ENCODE measurements at regions not wholly inside any gene's neighbourhood (a gene's known extent, or its start where the extent isn't known, plus 50 kb on each side); places are given as distances from the start of the nearest gene placed in this dataset.

DNA sequence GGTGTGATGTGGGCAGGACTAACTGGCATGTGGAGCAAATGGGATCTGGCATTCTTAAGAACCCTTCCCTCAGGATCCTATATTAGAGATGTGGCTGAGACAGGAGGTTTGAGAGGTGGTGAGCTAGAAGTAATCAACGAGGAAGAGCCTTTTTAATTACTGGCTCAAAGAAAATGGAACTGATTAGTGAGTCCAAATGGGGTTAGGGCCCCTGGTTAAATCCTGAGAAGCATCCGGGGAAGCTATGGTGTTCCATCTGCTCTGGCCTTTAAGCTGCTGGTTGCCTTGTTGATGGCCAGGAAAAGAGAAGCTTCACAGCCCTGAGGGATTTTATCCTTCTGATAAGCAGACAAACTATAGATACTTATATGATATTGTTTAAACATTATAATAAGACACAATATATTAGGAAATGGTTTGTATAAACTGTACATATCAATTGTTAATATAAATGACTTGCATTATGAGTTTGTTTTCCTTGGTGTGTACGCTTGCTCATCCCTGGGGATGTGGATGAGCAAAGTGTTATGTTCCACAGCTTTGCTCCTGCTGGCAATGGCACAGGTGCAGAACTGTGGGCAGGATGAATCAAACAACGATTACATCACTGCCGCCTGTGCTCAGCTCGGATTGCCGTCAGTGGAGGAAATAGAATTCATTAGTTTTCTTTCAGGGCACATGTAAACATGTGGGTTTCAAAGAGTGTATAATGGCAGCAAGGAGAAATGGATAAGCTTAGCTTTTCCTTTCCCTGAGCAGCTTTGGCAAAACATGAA, 328.6 kb upstream of the ARX start:
- POLR2A ChIA-PET = no interaction called here
- no peak overlapping the region for H3K27ac Mint-ChIP-seq

DNA sequence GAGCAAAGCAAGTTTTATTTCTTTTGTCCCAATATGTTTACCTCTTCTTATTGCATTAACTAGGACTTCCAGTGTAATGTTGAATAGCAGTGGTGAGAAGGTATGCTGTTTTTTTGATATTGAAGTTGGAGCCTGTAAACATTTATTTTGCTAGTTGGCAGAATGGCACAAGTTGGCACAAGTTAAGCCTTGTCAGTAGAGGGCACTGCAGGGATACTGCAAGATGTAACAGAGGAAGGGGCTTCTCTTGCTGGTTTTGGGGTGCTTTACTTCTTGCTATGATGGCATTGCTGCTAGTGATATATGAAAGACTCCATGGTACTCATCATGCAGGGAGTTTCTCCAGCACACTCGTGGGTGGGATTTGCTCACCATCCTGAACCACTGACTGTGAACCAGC, 327.3 kb upstream of the ARX start:
- no peaks in the 10 kb centered on the region for H3K27me3 ChIP-seq (ENCODE audit: insufficient read depth, low read length, poor library complexity, severe bottlenecking)
- no peaks in the 10 kb centered on the region for H3K36me3 Mint-ChIP-seq

More for the DNA sequence above, 328.6 kb upstream of the ARX start:
- Histone ChIP-seq H3K27ac (ENCODE audit: low read depth, low read length) (no peak overlapping the region), H3K27me3 (ENCODE audit: insufficient read depth, low read length, poor library complexity, severe bottlenecking) (no peaks in the 10 kb centered on the region), H3K9me3 (ENCODE audit: low read length) (no peaks in the 10 kb centered on the region), H3K4me3 (ENCODE audit: low read length) (no peak overlapping the region), H3K36me3 (ENCODE audit: insufficient read depth, low read length) (no peaks in the 10 kb centered on the region), H3K4me1 (ENCODE audit: insufficient read depth, low read length) (no peaks in the 10 kb centered on the region)
- H3K27me3 Mint-ChIP-seq = no peaks in the 10 kb centered on the region
- peaks cover 0 to 4% (median 0%) of the 10 kb centered on the region in 5 donors for H3K9me3 Mint-ChIP-seq
- no peaks in the 10 kb centered on the region for H3K4me1 Mint-ChIP-seq
- no peak overlapping the region for H3K4me3 Mint-ChIP-seq
- no peak for DNase-seq
- no peaks in the 10 kb centered on the region for H3K36me3 Mint-ChIP-seq
- CTCF ChIA-PET = no interaction called here

DNA sequence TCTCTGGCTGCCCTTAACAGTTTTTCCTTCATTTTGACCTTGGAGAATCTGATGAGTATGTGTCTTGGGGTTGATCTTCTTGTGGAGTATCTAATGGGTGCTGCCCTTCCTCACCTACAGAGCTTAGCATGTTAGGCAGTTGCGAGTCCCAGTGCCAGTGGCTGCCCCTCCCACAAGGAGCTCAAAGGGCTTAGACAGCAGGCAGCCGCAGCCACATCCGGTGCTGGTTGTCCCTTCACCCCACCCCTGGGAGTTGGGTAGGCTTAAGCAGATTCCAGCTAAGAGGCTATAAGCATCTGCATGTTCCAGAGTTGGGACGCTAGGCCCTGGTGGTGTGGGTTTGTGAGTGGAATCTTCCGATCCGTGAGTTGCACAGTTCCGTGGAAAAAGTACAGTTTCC, 322.1 kb upstream of the ARX start:
- POLR2A ChIA-PET = no interaction called here
- no peaks in the 10 kb centered on the region for H3K4me1 Mint-ChIP-seq
- Histone ChIP-seq H3K4me1 (ENCODE audit: insufficient read depth, low read length) (no peaks in the 10 kb centered on the region), H3K27ac (ENCODE audit: low read depth, low read length) (no peak overlapping the region), H3K36me3 (ENCODE audit: insufficient read depth, low read length) (no peaks in the 10 kb centered on the region), H3K9me3 (ENCODE audit: low read length) (no peaks in the 10 kb centered on the region), H3K4me3 (ENCODE audit: low read length) (no peak overlapping the region), H3K27me3 (ENCODE audit: insufficient read depth, low read length, poor library complexity, severe bottlenecking) (no peaks in the 10 kb centered on the region)
- CTCF ChIA-PET = no interaction called here
- H3K27me3 Mint-ChIP-seq = no peaks in the 10 kb centered on the region
- no peak for DNase-seq
- peaks cover 0 to 10% (median 4%) of the 10 kb centered on the region in 5 donors for H3K9me3 Mint-ChIP-seq
- H3K27ac Mint-ChIP-seq = no peak overlapping the region
- no peak overlapping the region for H3K4me3 Mint-ChIP-seq
- H3K36me3 Mint-ChIP-seq = no peaks in the 10 kb centered on the region

More for the DNA sequence above, 327.3 kb upstream of the ARX start:
- CTCF ChIA-PET = no interaction called here
- Mint-ChIP-seq H3K27ac (no peak overlapping the region), H3K27me3 (no peaks in the 10 kb centered on the region), H3K4me1 (no peaks in the 10 kb centered on the region), H3K9me3 (peaks cover 0 to 8% (median 2%) of the 10 kb centered on the region in 5 donors), H3K4me3 (no peak overlapping the region)
- no peaks in the 10 kb centered on the region for H3K9me3 ChIP-seq (ENCODE audit: low read length)
- DNase-seq = no peak
- H3K4me1 ChIP-seq (ENCODE audit: insufficient read depth, low read length) = no peaks in the 10 kb centered on the region
- H3K27ac ChIP-seq (ENCODE audit: low read depth, low read length) = no peak overlapping the region
- H3K36me3 ChIP-seq (ENCODE audit: insufficient read depth, low read length) = no peaks in the 10 kb centered on the region
- H3K4me3 ChIP-seq (ENCODE audit: low read length) = no peak overlapping the region
- POLR2A ChIA-PET = no interaction called here

DNA sequence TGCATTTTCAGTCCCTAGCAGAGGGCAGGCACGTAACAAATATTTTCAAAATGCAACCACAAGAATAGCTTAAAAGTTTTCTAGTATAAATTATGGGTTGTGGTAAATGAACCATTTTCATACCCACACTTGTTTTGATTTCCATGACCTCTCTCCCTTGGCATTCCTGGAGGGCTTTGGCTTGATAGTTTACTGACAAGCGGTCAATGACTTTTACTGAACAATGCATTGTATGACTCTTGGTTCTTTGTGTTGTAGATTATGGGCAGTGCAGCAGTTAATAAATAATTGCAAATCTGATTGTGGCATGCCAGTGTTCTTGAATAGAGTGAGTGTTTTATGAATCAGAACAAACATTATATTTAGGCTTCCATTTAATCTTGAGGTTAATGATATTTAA, 285.2 kb upstream of the ARX start:
- H3K4me1 Mint-ChIP-seq = no peaks in the 10 kb centered on the region
- no peaks in the 10 kb centered on the region for H3K36me3 ChIP-seq (ENCODE audit: insufficient read depth, low read length)
- H3K4me3 ChIP-seq (ENCODE audit: low read length) = no peak overlapping the region
- no peaks in the 10 kb centered on the region for H3K27me3 ChIP-seq (ENCODE audit: insufficient read depth, low read length, poor library complexity, severe bottlenecking)
- H3K4me3 Mint-ChIP-seq = no peak overlapping the region
- ChIA-PET POLR2A (no interaction called here), CTCF (no interaction called here)
- no peak for DNase-seq
- H3K27me3 Mint-ChIP-seq = no peaks in the 10 kb centered on the region
- no peaks in the 10 kb centered on the region for H3K4me1 ChIP-seq (ENCODE audit: insufficient read depth, low read length)
- no peaks in the 10 kb centered on the region for H3K36me3 Mint-ChIP-seq
- peaks cover 0 to 1% (median 0%) of the 10 kb centered on the region in 5 donors for H3K9me3 Mint-ChIP-seq
- H3K27ac Mint-ChIP-seq = no peak overlapping the region
- H3K9me3 ChIP-seq (ENCODE audit: low read length) = no peaks in the 10 kb centered on the region
- H3K27ac ChIP-seq (ENCODE audit: low read depth, low read length) = no peak overlapping the region

DNA sequence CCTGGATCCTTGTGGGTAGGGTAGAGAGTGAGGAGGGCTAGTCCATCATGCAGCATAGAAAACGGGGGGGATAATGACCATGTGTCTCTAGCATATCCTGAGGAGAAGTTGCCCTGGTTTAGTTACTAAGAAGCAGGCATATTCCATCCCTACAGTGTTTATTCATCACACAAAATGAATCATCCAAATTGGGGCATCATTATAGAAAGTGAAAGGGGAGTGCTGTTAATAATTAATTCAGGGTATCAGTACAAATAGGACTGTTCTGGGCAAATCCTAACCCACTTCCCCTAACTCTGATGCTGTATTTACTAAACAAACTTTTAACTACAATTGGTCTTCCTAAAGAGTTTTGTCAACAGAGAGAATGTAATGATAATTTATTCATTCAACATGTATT, 281.1 kb upstream of the ARX start:
- H3K9me3 Mint-ChIP-seq = peaks cover 0 to 5% (median 0%) of the 10 kb centered on the region in 5 donors
- CTCF ChIA-PET = no interaction called here
- H3K27me3 Mint-ChIP-seq = peaks cover 0 to 3% of the 10 kb centered on the region in 2 donors
- Histone ChIP-seq H3K4me3 (ENCODE audit: low read length) (no peak overlapping the region), H3K9me3 (ENCODE audit: low read length) (no peaks in the 10 kb centered on the region), H3K27me3 (ENCODE audit: insufficient read depth, low read length, poor library complexity, severe bottlenecking) (no peaks in the 10 kb centered on the region), H3K27ac (ENCODE audit: low read depth, low read length) (no peak overlapping the region), H3K4me1 (ENCODE audit: insufficient read depth, low read length) (no peaks in the 10 kb centered on the region), H3K36me3 (ENCODE audit: insufficient read depth, low read length) (no peaks in the 10 kb centered on the region)
- no peaks in the 10 kb centered on the region for H3K4me1 Mint-ChIP-seq
- H3K36me3 Mint-ChIP-seq = no peaks in the 10 kb centered on the region
- DNase-seq = no peak
- POLR2A ChIA-PET = no interaction called here
- no peak overlapping the region for H3K27ac Mint-ChIP-seq
- H3K4me3 Mint-ChIP-seq = no peak overlapping the region

DNA sequence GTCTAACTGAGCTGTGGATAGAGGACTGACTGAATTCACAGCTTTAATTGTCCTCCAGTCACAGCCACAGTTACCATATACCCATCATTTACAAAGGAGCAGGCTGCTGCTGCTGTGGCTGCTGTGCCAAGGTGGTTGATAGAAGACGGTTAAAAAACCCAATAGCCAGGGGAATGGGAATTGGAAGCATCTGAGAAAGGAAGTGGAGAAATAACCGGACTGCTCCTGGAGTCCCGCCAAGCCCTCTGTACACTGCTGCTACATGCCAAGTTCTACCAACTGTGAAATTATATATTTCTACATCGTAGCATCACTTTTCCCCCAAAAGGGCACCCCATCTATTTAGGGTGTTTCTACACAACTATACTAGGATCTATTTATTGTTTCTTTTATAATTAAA, 279.7 kb upstream of the ARX start:
- no peak overlapping the region for H3K4me3 ChIP-seq (ENCODE audit: low read length)
- no peaks in the 10 kb centered on the region for H3K36me3 ChIP-seq (ENCODE audit: insufficient read depth, low read length)
- ChIA-PET CTCF (no interaction called here), POLR2A (no interaction called here)
- H3K9me3 ChIP-seq (ENCODE audit: low read length) = no peaks in the 10 kb centered on the region
- peaks cover 0 to 3% of the 10 kb centered on the region in 2 donors for H3K27me3 Mint-ChIP-seq
- H3K4me3 Mint-ChIP-seq = no peak overlapping the region
- no peak overlapping the region for H3K27ac Mint-ChIP-seq
- H3K36me3 Mint-ChIP-seq = no peaks in the 10 kb centered on the region
- no peaks in the 10 kb centered on the region for H3K4me1 ChIP-seq (ENCODE audit: insufficient read depth, low read length)
- no peak overlapping the region for H3K27ac ChIP-seq (ENCODE audit: low read depth, low read length)
- no peak for DNase-seq
- no peaks in the 10 kb centered on the region for H3K4me1 Mint-ChIP-seq
- no peaks in the 10 kb centered on the region for H3K27me3 ChIP-seq (ENCODE audit: insufficient read depth, low read length, poor library complexity, severe bottlenecking)
- H3K9me3 Mint-ChIP-seq = peaks cover 0 to 3% (median 0%) of the 10 kb centered on the region in 5 donors

DNA sequence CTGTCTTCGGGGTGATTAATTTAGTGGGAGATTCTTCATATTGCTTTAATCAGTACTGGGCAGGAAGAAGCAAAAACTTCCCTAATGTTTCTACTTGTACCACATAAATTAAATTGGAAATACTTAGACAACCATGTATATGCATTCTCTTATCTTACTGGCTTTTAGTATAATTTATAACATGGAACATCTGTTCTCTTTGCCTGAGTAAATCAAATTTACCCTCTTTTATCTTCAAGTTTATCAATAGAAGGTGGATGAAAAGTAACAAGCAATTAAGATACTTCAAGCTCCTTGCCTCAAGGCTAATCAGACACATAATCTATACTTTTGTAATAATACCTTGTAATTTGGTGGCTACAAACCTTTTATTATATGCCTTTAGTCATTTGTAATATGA, 274.4 kb upstream of the ARX start:
- H3K27ac Mint-ChIP-seq = no peak overlapping the region
- POLR2A ChIA-PET = no interaction called here
- no peaks in the 10 kb centered on the region for H3K4me1 Mint-ChIP-seq

DNA sequence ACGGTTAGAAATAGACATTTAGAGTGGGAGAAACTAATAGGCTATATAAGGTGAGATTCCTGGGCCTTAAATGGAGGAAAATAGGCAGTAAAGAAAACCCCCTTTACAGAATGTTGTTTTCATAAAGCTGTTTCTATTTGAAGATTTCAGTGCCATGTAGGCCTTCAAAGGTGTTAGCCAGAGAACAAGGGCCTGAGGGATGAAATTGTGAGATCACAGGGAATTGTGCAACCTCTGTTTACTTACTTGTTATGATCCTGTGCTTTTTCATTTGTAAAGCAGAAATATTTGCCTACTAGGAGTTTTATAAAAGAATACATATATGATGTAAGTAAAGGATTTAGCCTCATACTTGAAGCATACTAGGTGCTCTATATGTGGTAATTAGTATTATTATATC, 272.9 kb upstream of the ARX start:
- POLR2A ChIA-PET = no interaction called here
- Histone ChIP-seq H3K27ac (ENCODE audit: low read depth, low read length) (no peak overlapping the region), H3K4me1 (ENCODE audit: insufficient read depth, low read length) (no peaks in the 10 kb centered on the region), H3K9me3 (ENCODE audit: low read length) (no peaks in the 10 kb centered on the region), H3K27me3 (ENCODE audit: insufficient read depth, low read length, poor library complexity, severe bottlenecking) (no peaks in the 10 kb centered on the region), H3K4me3 (ENCODE audit: low read length) (no peak overlapping the region), H3K36me3 (ENCODE audit: insufficient read depth, low read length) (no peaks in the 10 kb centered on the region)
- no peak for DNase-seq
- H3K9me3 Mint-ChIP-seq = peaks cover 0 to 4% (median 0%) of the 10 kb centered on the region in 5 donors
- peaks cover 0 to 2% of the 10 kb centered on the region in 2 donors for H3K27me3 Mint-ChIP-seq
- CTCF ChIA-PET = no interaction called here
- no peak overlapping the region for H3K4me3 Mint-ChIP-seq
- no peak overlapping the region for H3K27ac Mint-ChIP-seq
- H3K4me1 Mint-ChIP-seq = no peaks in the 10 kb centered on the region
- no peaks in the 10 kb centered on the region for H3K36me3 Mint-ChIP-seq

More for the DNA sequence above, 274.4 kb upstream of the ARX start:
- no peaks in the 10 kb centered on the region for H3K36me3 Mint-ChIP-seq
- H3K4me3 ChIP-seq (ENCODE audit: low read length) = no peak overlapping the region
- H3K36me3 ChIP-seq (ENCODE audit: insufficient read depth, low read length) = no peaks in the 10 kb centered on the region
- H3K9me3 ChIP-seq (ENCODE audit: low read length) = no peaks in the 10 kb centered on the region
- H3K27me3 ChIP-seq (ENCODE audit: insufficient read depth, low read length, poor library complexity, severe bottlenecking) = no peaks in the 10 kb centered on the region
- CTCF ChIA-PET = no interaction called here
- H3K27me3 Mint-ChIP-seq = peaks cover 0 to 3% of the 10 kb centered on the region in 2 donors
- H3K27ac ChIP-seq (ENCODE audit: low read depth, low read length) = no peak overlapping the region
- no peaks in the 10 kb centered on the region for H3K4me1 ChIP-seq (ENCODE audit: insufficient read depth, low read length)
- peaks cover 0 to 4% (median 0%) of the 10 kb centered on the region in 5 donors for H3K9me3 Mint-ChIP-seq
- no peak overlapping the region for H3K4me3 Mint-ChIP-seq
- DNase-seq = no peak

Data from CD8-positive, alpha-beta memory T cell (primary cell).